Activated CD8-positive, alpha-beta memory T cell treated with anti-CD3 and anti-CD28 coated beads for 24 hours (primary cell): ENCODE measurements at regions not wholly inside any gene's neighbourhood (a gene's known extent, or its start where the extent isn't known, plus 50 kb on each side); places are given as distances from the start of the nearest gene placed in this dataset.
"Not testable (repeated sequence)": the region's sequence is repeated elsewhere in the genome, so short reads cannot be mapped to it uniquely, and the experiment has no call there.

Source experiments
- DNase-seq: peaks from one replicate; pipeline ENCODE4 v3.0.0-alpha.2; 2020

GRCh38 chr1:199832451-199832850 is 195.1 kb upstream of the NR5A2 start:
- DNase-seq: no peak

- no peak for DNase-seq
Measured at GRCh38 chr1:199834711-199835110, 192.8 kb upstream of the NR5A2 start.

GRCh38 chr1:199836430-199836829 is 191.1 kb upstream of the NR5A2 start:
- no peak for DNase-seq

- DNase-seq: no peak
Measured at GRCh38 chr1:199837321-199837720, 190.2 kb upstream of the NR5A2 start.

- DNase-seq: not testable (repeated sequence)
Measured at GRCh38 chr1:199839608-199840007, 187.9 kb upstream of the NR5A2 start.

- DNase-seq: not testable (repeated sequence)
Measured at GRCh38 chr1:199843096-199843495, 184.4 kb upstream of the NR5A2 start.

GRCh38 chr1:199843861-199844260 is 183.6 kb upstream of the NR5A2 start:
- no peak for DNase-seq

- DNase-seq: no peak
Measured at GRCh38 chr1:199847021-199847420, 180.5 kb upstream of the NR5A2 start.

GRCh38 chr1:199851439-199852140 is 175.9 kb upstream of the NR5A2 start:
- no peak for DNase-seq

- no peak for DNase-seq
Measured at GRCh38 chr1:199854686-199855321, 172.7 kb upstream of the NR5A2 start.

- DNase-seq: no peak
Measured at GRCh38 chr1:199855580-199855979, 171.9 kb upstream of the NR5A2 start.

GRCh38 chr1:199856216-199856780 is 171.2 kb upstream of the NR5A2 start:
- no peak for DNase-seq

- DNase-seq: no peak
Measured at GRCh38 chr1:199857108-199857507, 170.4 kb upstream of the NR5A2 start.

GRCh38 chr1:199857516-199857915 is 170.0 kb upstream of the NR5A2 start:
- no peak for DNase-seq

- no peak for DNase-seq
Measured at GRCh38 chr1:199858171-199858570, 169.3 kb upstream of the NR5A2 start.

GRCh38 chr1:199858856-199859255 is 168.7 kb upstream of the NR5A2 start:
- DNase-seq: no peak

- no peak for DNase-seq
Measured at GRCh38 chr1:199859491-199859933, 168.0 kb upstream of the NR5A2 start.

GRCh38 chr1:199861020-199861795 is 166.3 kb upstream of the NR5A2 start:
- no peak for DNase-seq

GRCh38 chr1:199862047-199862446 is 165.5 kb upstream of the NR5A2 start:
- no peak for DNase-seq

GRCh38 chr1:199866210-199866617 is 161.3 kb upstream of the NR5A2 start:
- no peak for DNase-seq

GRCh38 chr1:199867601-199868000 is 159.9 kb upstream of the NR5A2 start:
- DNase-seq: no peak

- DNase-seq: no peak
Measured at GRCh38 chr1:199868777-199869176, 158.7 kb upstream of the NR5A2 start.

GRCh38 chr1:199875337-199875736 is 152.2 kb upstream of the NR5A2 start:
- DNase-seq: no peak

- no peak for DNase-seq
Measured at GRCh38 chr1:199875856-199876255, 151.7 kb upstream of the NR5A2 start.
